ENCODE measurements at regions not wholly inside any gene's neighbourhood (a gene's known extent, or its start where the extent isn't known, plus 50 kb on each side); places are given as distances from the start of the nearest gene placed in this dataset.

GRCh38 chr2:120473522-120474271 lies 127.8 kb downstream of the INHBB start:
- TF ChIP-seq CTCF (conservative IDR thresholded peaks at IDR 0.05 in 1 of 2, IDR thresholded peaks at IDR 0.05 in 1 of 2; ENCODE audit: extremely low read depth in 1 of 2, insufficient read depth in 1 of 2, low read depth in 1 of 2, low read length in 2 of 2) (no peak), EZH2 (IDR thresholded peaks at IDR 0.05; ENCODE audit: borderline replicate concordance, low read length) (no peak)
